Peyer's patch (tissue), 4 donors: ENCODE measurements at regions not wholly inside any gene's neighbourhood (a gene's known extent, or its start where the extent isn't known, plus 50 kb on each side); places are given as distances from the start of the nearest gene placed in this dataset.

ENCODE experiments used
- DNase-seq, 3 donors: peaks; one replicate each; pipeline ENCODE4 v3.0.0-alpha.2; 2017 to 2019
- H3K27ac ChIP-seq, 4 donors: fragments of 200-600 bp; sonication (generic); one replicate each; pipeline ENCODE4 v1.5.1; 2016 to 2019
- H3K27me3 ChIP-seq, 2 donors: fragments of 200-600 bp; sonication (generic); one replicate each; pipeline ENCODE4 v1.5.1; 2019
- H3K36me3 ChIP-seq, 3 donors: fragments of 200-600 bp; sonication (generic); one replicate each; pipeline ENCODE4 v1.5.1; 2016 to 2019
- H3K4me1 ChIP-seq, 4 donors: fragments of 200-600 bp; sonication (generic); one replicate each; pipeline ENCODE4 v1.5.1; 2016 to 2019
- H3K4me3 ChIP-seq, 4 donors: fragments of 200-600 bp; sonication (generic); 1 replicate in 3 of 4; 2 replicates in 1 of 4; pipeline ENCODE4 v1.5.1; 2016 to 2019; ENCODE audit warnings: mild to moderate bottlenecking in 1 of 4
- H3K9me3 ChIP-seq, 4 donors: fragments of 200-600 bp; sonication (generic); one replicate each; pipeline ENCODE4 v1.5.1; 2016 to 2019; ENCODE audit warnings: mild to moderate bottlenecking in 1 of 4
- CTCF ChIP-seq, 6 experiments: fragments of 450-650 bp in 4 of 6; fragments of 200-600 bp in 2 of 6; sonication (generic) in 1 of 6; IDR thresholded peaks; one replicate each; pipeline ENCODE4 v1.5.1; 2017 to 2019; ENCODE audit warnings: antibody characterized with exemption in 6 of 6, mild to moderate bottlenecking in 3 of 6, moderate library complexity in 1 of 6

- Histone ChIP-seq H3K36me3 (no peaks in the 10 kb centered on the region), H3K4me3 (no peak overlapping the region), H3K27ac (no peak overlapping the region), H3K27me3 (no peaks in the 10 kb centered on the region), H3K4me1 (no peaks in the 10 kb centered on the region), H3K9me3 (no peaks in the 10 kb centered on the region)
- DNase-seq = no peak
- no peak for TF ChIP-seq CTCF (IDR thresholded peaks at IDR 0.05)
Measured at GRCh38 chr9:87831159-87831558, 51.5 kb upstream of the SPATA31E1 start.
